Endothelial cell of umbilical vein (primary cell): ENCODE measurements at regions not wholly inside any gene's neighbourhood (a gene's known extent, or its start where the extent isn't known, plus 50 kb on each side); places are given as distances from the start of the nearest gene placed in this dataset.

Source experiments
- CTCF ChIP-seq, 2 donors: IDR thresholded peaks; 1 replicate in 1 of 2; 2 replicates in 1 of 2; pipeline ENCODE4 v1.5.1; 2011; ENCODE audit warnings: low read length in 2 of 2, mild to moderate bottlenecking in 2 of 2, moderate library complexity in 2 of 2, control low read depth in 1 of 2, inconsistent platforms in 1 of 2, low read depth in 1 of 2; ENCODE audit not compliant: insufficient read depth in 1 of 2; ENCODE audit errors: extremely low read depth in 1 of 2
- POLR2A ChIP-seq: IDR thresholded peaks from 2 replicates; pipeline ENCODE4 v1.6.1; 2012; ENCODE audit warnings: low read depth, mild to moderate bottlenecking, control low read depth, low read length
- POLR2AphosphoS5 ChIP-seq: IDR thresholded peaks from 2 replicates; pipeline ENCODE4 v1.6.1; 2012; ENCODE audit warnings: low read depth, mild to moderate bottlenecking, control low read depth, low read length, moderate library complexity; ENCODE audit not compliant: insufficient read depth

DNA sequence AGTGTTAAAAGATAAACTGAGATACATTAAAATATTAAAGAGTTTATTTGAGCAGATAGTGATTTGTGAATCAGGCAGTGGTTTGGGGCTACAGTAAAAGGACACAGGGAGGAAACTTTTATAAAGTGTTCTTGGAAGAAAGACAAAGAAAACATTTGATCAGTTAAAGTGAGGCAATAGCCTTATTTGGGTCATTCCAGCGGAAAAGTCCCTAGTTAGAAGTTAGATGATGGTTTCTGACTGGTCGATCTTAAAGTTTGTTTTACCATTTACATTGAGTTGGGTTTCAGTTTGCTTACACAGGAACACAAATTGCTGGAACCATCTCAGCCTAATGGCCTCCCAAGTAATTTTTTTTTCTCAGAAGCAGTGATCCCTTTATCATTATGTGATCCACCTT lies 69.7 kb downstream of the PPP1R2C start:
- no peak for TF ChIP-seq POLR2A
- TF ChIP-seq POLR2AphosphoS5 = no peak
- no peak for TF ChIP-seq CTCF (IDR thresholded peaks at IDR 0.05; ENCODE audit: extremely low read depth in 1 of 2, insufficient read depth in 1 of 2, low read depth in 1 of 2, low read length in 2 of 2)
